Right lobe of liver (tissue), 4 donors: ENCODE measurements at regions not wholly inside any gene's neighbourhood (a gene's known extent, or its start where the extent isn't known, plus 50 kb on each side); places are given as distances from the start of the nearest gene placed in this dataset.

Source experiments
- CTCF ChIP-seq, 4 donors: fragments of 200-600 bp in 3 of 4; fragments of 450-650 bp in 1 of 4; IDR thresholded peaks; one replicate each; pipeline versions ENCODE4 v1.5.1 to v1.8.0; 2016 to 2022; ENCODE audit warnings: antibody characterized with exemption in 4 of 4, mild to moderate bottlenecking in 2 of 4
- POLR2A ChIP-seq: fragments of 450-650 bp; IDR thresholded peaks from one replicate; pipeline ENCODE4 v1.6.1; 2017; ENCODE audit warnings: antibody characterized with exemption, mild to moderate bottlenecking
- donor health status: DM: no; HTN: no; CAD: no.
- donor health status: DM: no; HTN: no; CAD: no.
- donor health status: DM: no; HTN: yes; CAD: no.

- TF ChIP-seq CTCF (IDR thresholded peaks at IDR 0.05) (no peak), POLR2A (no peak)
Observed at GRCh38 chr4:36753048-36753447, 471.6 kb downstream of the DTHD1 start.
